Body of pancreas (tissue), 4 donors: ENCODE measurements at regions not wholly inside any gene's neighbourhood (a gene's known extent, or its start where the extent isn't known, plus 50 kb on each side); places are given as distances from the start of the nearest gene placed in this dataset.

ENCODE experiments used
- POLR2A ChIP-seq, 3 donors: fragments of 450-650 bp; IDR thresholded peaks; one replicate each; pipeline ENCODE4 v1.6.1; 2016; ENCODE audit warnings: antibody characterized with exemption in 3 of 3, mild to moderate bottlenecking in 2 of 3
- TF ChIP-seq, protein P1 (sequence below), 7 experiments: fragments of 450-650 bp in 4 of 7; fragments of 200-600 bp in 3 of 7; sonication (generic) in 3 of 7; IDR thresholded peaks; one replicate each; pipeline ENCODE4 v1.5.1; 2016 to 2019; ENCODE audit warnings: antibody characterized with exemption in 7 of 7

DNA sequence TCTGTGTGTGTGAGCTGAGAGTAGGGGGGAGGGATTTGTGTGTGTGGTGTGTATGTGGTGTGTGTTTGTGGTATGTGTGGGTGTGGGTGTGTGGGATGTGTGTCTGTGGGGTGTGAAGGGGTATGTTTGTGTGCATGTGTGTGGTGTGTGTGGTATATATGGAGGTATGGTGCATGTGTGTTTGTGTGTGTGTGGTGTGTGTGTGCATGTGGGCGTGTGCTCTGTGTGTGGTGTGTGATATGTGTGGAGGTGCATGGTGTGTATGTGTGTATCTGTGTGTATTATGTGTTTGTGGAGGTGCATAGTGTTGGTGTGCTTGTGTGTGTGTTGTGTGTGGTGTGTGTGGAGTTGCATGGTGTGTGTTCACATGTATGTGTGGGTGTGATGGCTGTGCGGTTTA lies 106.0 kb downstream of the CMPK2 start:
- TF ChIP-seq, protein P1, sequence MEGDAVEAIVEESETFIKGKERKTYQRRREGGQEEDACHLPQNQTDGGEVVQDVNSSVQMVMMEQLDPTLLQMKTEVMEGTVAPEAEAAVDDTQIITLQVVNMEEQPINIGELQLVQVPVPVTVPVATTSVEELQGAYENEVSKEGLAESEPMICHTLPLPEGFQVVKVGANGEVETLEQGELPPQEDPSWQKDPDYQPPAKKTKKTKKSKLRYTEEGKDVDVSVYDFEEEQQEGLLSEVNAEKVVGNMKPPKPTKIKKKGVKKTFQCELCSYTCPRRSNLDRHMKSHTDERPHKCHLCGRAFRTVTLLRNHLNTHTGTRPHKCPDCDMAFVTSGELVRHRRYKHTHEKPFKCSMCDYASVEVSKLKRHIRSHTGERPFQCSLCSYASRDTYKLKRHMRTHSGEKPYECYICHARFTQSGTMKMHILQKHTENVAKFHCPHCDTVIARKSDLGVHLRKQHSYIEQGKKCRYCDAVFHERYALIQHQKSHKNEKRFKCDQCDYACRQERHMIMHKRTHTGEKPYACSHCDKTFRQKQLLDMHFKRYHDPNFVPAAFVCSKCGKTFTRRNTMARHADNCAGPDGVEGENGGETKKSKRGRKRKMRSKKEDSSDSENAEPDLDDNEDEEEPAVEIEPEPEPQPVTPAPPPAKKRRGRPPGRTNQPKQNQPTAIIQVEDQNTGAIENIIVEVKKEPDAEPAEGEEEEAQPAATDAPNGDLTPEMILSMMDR (IDR thresholded peaks at IDR 0.05): no peak
- no peak for TF ChIP-seq POLR2A (IDR thresholded peaks at IDR 0.05)
